ENCODE measurements at regions not wholly inside any gene's neighbourhood (a gene's known extent, or its start where the extent isn't known, plus 50 kb on each side); places are given as distances from the start of the nearest gene placed in this dataset.

- TF ChIP-seq CTCF (IDR thresholded peaks at IDR 0.05; ENCODE audit: low read depth, low read length): no peak
- no peak for DNase-seq (ENCODE audit: extremely low read depth, low read depth)
Observed at GRCh38 chr12:107437954-107438353, 247.6 kb upstream of the PWP1 start.

- DNase-seq (ENCODE audit: extremely low read depth, low read depth): no peak
Observed at GRCh38 chr12:107439026-107439738, 246.4 kb upstream of the PWP1 start.

DNA sequence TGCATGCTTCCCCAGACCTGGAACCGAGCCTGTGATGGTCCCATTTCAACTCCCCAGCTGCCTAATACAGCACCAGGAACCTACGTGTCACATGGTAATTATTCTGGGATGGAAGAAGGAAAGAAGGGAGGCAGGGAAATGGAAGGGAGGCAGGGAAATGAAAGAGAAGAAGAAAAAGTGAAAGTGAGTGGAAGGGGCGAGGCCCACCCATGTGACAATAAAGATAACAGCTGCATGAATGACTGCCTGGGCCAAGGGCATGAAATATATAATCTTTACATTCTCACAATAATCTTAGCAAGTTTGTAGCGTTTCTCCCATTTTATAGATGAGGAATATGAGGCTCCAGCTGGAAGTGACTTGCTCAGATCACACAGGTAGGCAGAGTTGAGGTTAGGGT, 245.0 kb upstream of the PWP1 start:
- TF ChIP-seq CTCF (IDR thresholded peaks at IDR 0.05; ENCODE audit: low read depth, low read length): no peak
- no peak for DNase-seq (ENCODE audit: extremely low read depth, low read depth)

More at GRCh38 chr12:107439026-107439738, 246.4 kb upstream of the PWP1 start:
- TF ChIP-seq CTCF (IDR thresholded peaks at IDR 0.05; ENCODE audit: low read depth, low read length): no peak

GRCh38 chr12:107441665-107442300, 243.8 kb upstream of the PWP1 start:
- DNase-seq (ENCODE audit: extremely low read depth, low read depth): no peak
- no peak for TF ChIP-seq CTCF (IDR thresholded peaks at IDR 0.05; ENCODE audit: low read depth, low read length)

GRCh38 chr12:107442326-107442987, 243.1 kb upstream of the PWP1 start:
- no peak for TF ChIP-seq CTCF (IDR thresholded peaks at IDR 0.05; ENCODE audit: low read depth, low read length)
- no peak for DNase-seq (ENCODE audit: extremely low read depth, low read depth)

GRCh38 chr12:107443320-107444090, 242.1 kb upstream of the PWP1 start:
- no peak for TF ChIP-seq CTCF (IDR thresholded peaks at IDR 0.05; ENCODE audit: low read depth, low read length)
- no peak for DNase-seq (ENCODE audit: extremely low read depth, low read depth)
